ENCODE measurements at regions not wholly inside any gene's neighbourhood (a gene's known extent, or its start where the extent isn't known, plus 50 kb on each side); places are given as distances from the start of the nearest gene placed in this dataset.
"Not testable (repeated sequence)": the region's sequence is repeated elsewhere in the genome, so short reads cannot be mapped to it uniquely, and the experiment has no call there.

DNA sequence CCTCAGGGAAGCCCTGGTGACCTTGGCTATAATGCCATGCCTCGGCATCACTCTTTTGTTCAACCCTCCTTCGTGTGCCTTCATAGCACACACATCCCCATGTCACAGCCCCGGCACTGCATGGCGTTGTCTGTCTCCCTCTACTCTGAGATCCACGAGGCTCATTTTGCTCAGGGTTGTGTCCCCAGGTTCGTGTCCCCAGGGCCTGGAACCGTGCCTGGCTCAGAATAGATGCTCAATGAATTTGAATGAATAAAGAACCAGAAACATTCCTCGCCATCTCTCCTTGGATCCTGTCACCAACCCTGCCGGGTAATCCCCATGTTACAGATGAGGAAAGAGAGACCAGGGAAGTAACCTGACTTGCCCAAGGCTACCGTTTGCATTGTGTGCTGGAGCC lies 177.3 kb downstream of the PTPRU start:
- H3K4me3 ChIP-seq (ENCODE audit: low read depth, low read length) = no peak overlapping the region
- TF ChIP-seq, protein P1, sequence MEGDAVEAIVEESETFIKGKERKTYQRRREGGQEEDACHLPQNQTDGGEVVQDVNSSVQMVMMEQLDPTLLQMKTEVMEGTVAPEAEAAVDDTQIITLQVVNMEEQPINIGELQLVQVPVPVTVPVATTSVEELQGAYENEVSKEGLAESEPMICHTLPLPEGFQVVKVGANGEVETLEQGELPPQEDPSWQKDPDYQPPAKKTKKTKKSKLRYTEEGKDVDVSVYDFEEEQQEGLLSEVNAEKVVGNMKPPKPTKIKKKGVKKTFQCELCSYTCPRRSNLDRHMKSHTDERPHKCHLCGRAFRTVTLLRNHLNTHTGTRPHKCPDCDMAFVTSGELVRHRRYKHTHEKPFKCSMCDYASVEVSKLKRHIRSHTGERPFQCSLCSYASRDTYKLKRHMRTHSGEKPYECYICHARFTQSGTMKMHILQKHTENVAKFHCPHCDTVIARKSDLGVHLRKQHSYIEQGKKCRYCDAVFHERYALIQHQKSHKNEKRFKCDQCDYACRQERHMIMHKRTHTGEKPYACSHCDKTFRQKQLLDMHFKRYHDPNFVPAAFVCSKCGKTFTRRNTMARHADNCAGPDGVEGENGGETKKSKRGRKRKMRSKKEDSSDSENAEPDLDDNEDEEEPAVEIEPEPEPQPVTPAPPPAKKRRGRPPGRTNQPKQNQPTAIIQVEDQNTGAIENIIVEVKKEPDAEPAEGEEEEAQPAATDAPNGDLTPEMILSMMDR (IDR thresholded peaks at IDR 0.05; ENCODE audit: low read depth, low read length) = no peak

DNA sequence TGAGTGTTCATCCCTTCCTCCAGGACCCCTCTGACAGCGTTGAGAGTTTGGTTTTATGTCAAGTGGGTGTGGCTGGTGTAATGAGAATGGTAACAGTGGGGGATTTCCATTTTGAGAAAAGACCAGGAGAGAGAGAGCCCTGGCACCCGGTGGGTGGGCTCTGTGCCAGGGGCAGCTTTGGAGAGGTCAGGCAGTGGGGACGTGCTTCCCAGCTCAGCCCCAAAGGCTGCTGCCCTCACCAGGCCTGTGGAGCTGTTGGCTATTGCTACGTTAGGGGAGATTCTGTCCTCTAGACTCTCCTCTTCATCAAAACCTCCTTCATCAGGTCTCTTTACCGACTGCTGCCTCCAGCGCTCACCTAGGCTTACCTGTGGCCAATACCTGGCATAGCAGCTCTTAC lies 176.3 kb downstream of the PTPRU start:
- no peak overlapping the region for H3K4me3 ChIP-seq (ENCODE audit: low read depth, low read length)
- TF ChIP-seq, protein P1 (IDR thresholded peaks at IDR 0.05; ENCODE audit: low read depth, low read length) = no peak

DNA sequence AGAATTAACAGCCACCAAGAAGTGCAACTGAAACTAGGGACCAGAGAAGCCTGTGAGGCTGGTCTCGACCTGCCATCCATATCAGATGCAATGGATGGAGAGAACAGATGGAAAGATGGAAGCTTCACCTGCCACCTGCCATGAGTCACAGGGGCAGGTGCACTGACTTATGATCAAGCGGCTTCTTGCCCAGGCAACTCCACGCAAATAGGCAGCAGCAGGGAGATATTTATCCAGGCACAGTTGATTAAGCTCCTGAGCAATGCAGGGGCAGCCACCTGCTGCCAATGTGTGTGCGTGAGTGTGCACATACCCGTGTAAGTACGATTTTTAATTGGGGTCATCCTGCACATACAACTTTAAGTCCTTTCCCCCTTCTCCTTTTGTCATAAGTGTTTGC lies 174.2 kb downstream of the PTPRU start:
- TF ChIP-seq, protein P1 (IDR thresholded peaks at IDR 0.05; ENCODE audit: low read depth, low read length) = no peak

DNA sequence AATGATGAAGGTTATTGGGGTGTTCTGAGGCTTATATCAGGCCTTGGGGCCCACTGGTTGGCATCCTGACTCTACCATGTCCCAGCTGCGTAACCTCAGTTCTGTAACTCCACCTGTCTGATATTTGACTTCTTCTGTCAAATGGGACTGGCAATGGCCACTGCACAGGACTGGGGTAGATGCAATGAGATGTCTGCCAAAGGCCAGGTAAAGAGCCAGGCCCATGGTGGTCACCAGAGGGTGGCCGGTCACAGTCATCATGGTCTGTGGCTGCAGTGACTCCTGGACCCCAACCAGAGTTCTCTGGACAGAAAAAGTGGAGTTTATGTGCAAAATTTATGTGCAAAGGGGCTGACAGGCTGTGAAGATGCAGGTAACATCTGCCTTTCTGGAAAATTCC lies 173.3 kb downstream of the PTPRU start:
- no peak overlapping the region for H3K4me3 ChIP-seq (ENCODE audit: low read depth, low read length)
- TF ChIP-seq, protein P1 (IDR thresholded peaks at IDR 0.05; ENCODE audit: low read depth, low read length) = no peak

More for the DNA sequence above, 174.2 kb downstream of the PTPRU start:
- no peak overlapping the region for H3K4me3 ChIP-seq (ENCODE audit: low read depth, low read length)

DNA sequence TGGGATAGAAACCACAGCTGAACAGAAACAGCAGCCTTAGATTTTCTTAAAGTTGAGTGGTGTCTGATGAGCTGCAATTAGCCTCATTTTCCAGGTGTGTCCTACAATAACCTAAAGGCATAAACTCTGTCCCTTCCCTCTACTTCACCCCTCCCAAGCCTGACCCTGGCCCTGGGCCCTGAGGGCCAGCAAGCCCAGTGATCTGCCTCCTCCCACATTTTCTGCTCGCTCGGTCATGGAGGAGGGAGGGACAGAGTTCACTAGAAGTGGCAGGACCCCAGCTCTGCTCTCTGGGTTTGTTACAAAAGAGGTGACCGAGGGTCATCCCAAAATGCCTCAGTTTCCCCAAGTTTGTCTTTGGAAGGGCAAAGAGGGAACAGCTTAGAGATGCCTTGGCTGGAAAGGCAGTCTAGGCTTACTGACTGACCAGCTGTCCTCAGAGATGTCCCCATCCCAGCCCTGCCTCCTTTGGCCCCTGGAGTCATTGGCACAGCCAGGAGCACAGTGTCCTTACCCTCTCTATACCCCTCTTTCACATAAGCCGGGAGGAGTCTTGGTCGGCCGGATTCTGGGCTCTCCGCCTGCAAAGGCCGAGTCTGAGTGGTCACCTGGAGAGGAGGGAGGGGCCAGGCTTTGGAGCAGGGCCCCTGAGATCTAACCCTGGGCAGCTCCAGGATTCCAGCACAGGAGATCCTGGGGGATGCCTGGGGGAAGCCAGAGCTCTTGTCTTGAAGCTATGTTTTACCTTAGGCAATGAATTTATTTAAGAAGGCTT lies 172.7 kb downstream of the PTPRU start:
- TF ChIP-seq, protein P1 (IDR thresholded peaks at IDR 0.05; ENCODE audit: low read depth, low read length) = no peak

DNA sequence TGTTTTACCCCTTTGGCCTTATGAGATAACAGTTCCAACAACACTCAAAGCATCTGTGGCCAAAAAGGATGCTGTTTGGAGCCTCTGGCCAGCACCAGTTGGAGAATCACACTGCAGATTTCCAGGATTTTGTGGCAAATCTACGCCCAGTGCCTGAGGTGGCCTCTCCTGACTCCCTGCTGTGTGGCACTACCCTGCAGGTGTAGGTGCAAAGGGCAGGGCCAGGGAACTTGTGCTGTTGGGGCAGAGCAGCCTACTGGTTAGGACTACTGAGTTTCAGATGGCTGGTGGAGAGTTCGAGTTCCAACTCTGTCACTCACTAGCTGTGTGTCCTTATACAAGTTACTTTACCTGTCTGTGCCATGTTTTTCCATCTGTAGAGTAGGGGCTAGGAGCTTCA lies 170.5 kb downstream of the PTPRU start:
- TF ChIP-seq, protein P1 (IDR thresholded peaks at IDR 0.05; ENCODE audit: low read depth, low read length) = no peak
- no peak overlapping the region for H3K4me3 ChIP-seq (ENCODE audit: low read depth, low read length)

More for the DNA sequence above, 172.7 kb downstream of the PTPRU start:
- no peak overlapping the region for H3K4me3 ChIP-seq (ENCODE audit: low read depth, low read length)

DNA sequence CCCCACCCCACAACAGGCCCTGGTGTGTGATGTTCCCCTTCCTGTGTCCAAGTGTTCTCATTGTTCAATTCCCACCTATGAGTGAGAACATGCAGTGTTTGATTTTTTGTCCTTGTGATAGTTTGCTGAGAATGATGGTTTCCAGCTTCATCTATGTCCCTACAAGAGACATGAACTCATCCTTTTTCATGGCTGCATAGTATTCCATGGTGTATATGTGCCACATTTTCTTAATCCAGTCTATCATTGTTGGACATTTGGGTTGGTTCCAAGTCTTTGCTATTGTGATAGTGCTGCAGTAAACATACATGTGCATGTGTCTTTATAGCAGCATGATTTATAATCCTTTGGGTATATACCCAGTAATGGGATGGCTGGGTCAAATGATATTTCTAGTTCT lies 163.9 kb downstream of the PTPRU start:
- not testable (repeated sequence) for H3K4me3 ChIP-seq (ENCODE audit: low read depth, low read length)

DNA sequence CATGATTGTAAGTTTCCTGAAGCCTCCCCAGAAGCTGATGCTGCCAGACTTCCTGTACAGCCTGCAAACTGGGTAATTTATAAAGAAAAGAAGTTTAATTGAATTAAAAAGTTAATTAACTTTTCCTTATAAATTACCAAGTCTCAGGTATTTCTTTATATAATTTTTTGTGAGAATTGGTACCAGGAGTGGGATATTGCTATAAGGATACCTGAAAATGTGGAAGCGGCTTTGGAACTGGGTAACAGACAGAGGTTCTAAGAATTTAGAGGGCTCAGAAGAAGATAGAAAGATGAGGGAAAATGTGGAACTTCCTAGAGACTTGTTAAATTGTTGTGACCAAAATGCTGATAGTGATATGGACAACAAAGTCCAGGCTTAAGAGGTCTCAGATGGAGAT lies 163.1 kb downstream of the PTPRU start:
- TF ChIP-seq, protein P1 (IDR thresholded peaks at IDR 0.05; ENCODE audit: low read depth, low read length) = no peak
- H3K4me3 ChIP-seq (ENCODE audit: low read depth, low read length) = no peak overlapping the region

Measured in WI38 (cell line).